ENCODE measurements at regions not wholly inside any gene's neighbourhood (a gene's known extent, or its start where the extent isn't known, plus 50 kb on each side); places are given as distances from the start of the nearest gene placed in this dataset.

DNA sequence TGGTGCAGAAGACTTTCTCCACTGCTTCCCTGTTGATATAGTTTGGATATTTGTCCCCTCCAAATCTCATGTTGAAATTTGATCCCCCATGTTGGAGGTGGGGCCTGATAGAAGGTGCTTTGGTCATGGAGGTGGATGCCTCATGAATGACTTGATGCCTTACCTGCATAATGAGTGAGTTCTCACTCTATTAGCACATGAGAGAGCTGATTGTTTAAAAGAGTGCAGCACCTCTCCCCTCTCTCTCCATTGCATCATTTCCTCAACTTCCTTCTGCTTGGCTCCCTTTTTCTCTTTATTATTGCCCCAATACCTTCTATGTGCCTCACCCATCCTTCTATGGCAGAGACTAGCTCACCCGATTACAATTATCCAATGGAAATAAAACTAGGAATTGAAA lies 90.8 kb upstream of the COX10 start:
- TF ChIP-seq YY1 (IDR thresholded peaks at IDR 0.05) (no peak), TAF1 (conservative IDR thresholded peaks at IDR 0.05) (no peak), EGR1 (IDR thresholded peaks at IDR 0.05; ENCODE audit: low read depth in 2 of 2) (no peak), FOXA2 (IDR thresholded peaks at IDR 0.05) (no peak), MAX (IDR thresholded peaks at IDR 0.05) (no peak), RAD21 (IDR thresholded peaks at IDR 0.05) (no peak), REST (IDR thresholded peaks at IDR 0.05) (no peak), FOXA1 (IDR thresholded peaks at IDR 0.05) (no peak), JUND (IDR thresholded peaks at IDR 0.05) (no peak), RXRA (IDR thresholded peaks at IDR 0.05) (no peak), HNF4A (conservative IDR thresholded peaks at IDR 0.05) (no peak), NR2F2 (IDR thresholded peaks at IDR 0.05) (no peak), SP1 (IDR thresholded peaks at IDR 0.05) (no peak), GABPA (IDR thresholded peaks at IDR 0.05 in 1 of 2, conservative IDR thresholded peaks at IDR 0.05 in 1 of 2) (no peak), HNF4G (IDR thresholded peaks at IDR 0.05) (no peak)
- TF ChIP-seq, protein P1, sequence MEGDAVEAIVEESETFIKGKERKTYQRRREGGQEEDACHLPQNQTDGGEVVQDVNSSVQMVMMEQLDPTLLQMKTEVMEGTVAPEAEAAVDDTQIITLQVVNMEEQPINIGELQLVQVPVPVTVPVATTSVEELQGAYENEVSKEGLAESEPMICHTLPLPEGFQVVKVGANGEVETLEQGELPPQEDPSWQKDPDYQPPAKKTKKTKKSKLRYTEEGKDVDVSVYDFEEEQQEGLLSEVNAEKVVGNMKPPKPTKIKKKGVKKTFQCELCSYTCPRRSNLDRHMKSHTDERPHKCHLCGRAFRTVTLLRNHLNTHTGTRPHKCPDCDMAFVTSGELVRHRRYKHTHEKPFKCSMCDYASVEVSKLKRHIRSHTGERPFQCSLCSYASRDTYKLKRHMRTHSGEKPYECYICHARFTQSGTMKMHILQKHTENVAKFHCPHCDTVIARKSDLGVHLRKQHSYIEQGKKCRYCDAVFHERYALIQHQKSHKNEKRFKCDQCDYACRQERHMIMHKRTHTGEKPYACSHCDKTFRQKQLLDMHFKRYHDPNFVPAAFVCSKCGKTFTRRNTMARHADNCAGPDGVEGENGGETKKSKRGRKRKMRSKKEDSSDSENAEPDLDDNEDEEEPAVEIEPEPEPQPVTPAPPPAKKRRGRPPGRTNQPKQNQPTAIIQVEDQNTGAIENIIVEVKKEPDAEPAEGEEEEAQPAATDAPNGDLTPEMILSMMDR (IDR thresholded peaks at IDR 0.05; ENCODE audit: low read depth, low read length, missing input control): no peak
- TF ChIP-seq, protein P2, sequence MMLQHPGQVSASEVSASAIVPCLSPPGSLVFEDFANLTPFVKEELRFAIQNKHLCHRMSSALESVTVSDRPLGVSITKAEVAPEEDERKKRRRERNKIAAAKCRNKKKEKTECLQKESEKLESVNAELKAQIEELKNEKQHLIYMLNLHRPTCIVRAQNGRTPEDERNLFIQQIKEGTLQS (IDR thresholded peaks at IDR 0.05): no peak
- TF ChIP-seq, protein P3, sequence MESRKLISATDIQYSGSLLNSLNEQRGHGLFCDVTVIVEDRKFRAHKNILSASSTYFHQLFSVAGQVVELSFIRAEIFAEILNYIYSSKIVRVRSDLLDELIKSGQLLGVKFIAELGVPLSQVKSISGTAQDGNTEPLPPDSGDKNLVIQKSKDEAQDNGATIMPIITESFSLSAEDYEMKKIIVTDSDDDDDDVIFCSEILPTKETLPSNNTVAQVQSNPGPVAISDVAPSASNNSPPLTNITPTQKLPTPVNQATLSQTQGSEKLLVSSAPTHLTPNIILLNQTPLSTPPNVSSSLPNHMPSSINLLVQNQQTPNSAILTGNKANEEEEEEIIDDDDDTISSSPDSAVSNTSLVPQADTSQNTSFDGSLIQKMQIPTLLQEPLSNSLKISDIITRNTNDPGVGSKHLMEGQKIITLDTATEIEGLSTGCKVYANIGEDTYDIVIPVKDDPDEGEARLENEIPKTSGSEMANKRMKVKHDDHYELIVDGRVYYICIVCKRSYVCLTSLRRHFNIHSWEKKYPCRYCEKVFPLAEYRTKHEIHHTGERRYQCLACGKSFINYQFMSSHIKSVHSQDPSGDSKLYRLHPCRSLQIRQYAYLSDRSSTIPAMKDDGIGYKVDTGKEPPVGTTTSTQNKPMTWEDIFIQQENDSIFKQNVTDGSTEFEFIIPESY (IDR thresholded peaks at IDR 0.05): no peak
- Histone ChIP-seq H3K27ac (ENCODE audit: low read depth in 1 of 2, low read length in 2 of 2) (no peak overlapping the region), H3K9ac (ENCODE audit: low read depth in 1 of 2, low read length in 2 of 2) (no peak overlapping the region), H3K4me3 (ENCODE audit: low read depth in 1 of 3, low read length in 3 of 3) (no peak overlapping the region), H3K36me3 (ENCODE audit: control insufficient read depth in 4 of 4, insufficient read depth in 3 of 4, low read depth in 1 of 4, low read length in 3 of 4) (no peaks in the 10 kb centered on the region), H3K9me3 (ENCODE audit: control insufficient read depth in 4 of 4, low read length in 3 of 4) (no peaks in the 10 kb centered on the region), H3K4me1 (ENCODE audit: control insufficient read depth in 4 of 4, insufficient read depth in 4 of 4, low read length in 3 of 4) (no peaks in the 10 kb centered on the region), H3K27me3 (ENCODE audit: control insufficient read depth in 4 of 4, insufficient read depth in 4 of 4, low read length in 3 of 4) (no peaks in the 10 kb centered on the region)
- WGBS: 94% methylated on average over 1 of the region's 1 CpG
- no peak for DNase-seq (ENCODE audit: low spot score)
